Skeletal muscle cell (primary cell): ENCODE measurements at regions not wholly inside any gene's neighbourhood (a gene's known extent, or its start where the extent isn't known, plus 50 kb on each side); places are given as distances from the start of the nearest gene placed in this dataset.
A peak's percentile ranks its signal among the peaks of the same experiment; 100 is the strongest.

ENCODE experiments used
- DNase-seq: peaks from one replicate; pipeline ENCODE4 v3.0.0-alpha.2; 2010; ENCODE audit warnings: low read depth
- H3K4me3 ChIP-seq: 2 replicates; pipeline ENCODE4 v1.5.1; 2011; ENCODE audit warnings: low read depth, mild to moderate bottlenecking, control low read depth, low read length, moderate library complexity

DNA sequence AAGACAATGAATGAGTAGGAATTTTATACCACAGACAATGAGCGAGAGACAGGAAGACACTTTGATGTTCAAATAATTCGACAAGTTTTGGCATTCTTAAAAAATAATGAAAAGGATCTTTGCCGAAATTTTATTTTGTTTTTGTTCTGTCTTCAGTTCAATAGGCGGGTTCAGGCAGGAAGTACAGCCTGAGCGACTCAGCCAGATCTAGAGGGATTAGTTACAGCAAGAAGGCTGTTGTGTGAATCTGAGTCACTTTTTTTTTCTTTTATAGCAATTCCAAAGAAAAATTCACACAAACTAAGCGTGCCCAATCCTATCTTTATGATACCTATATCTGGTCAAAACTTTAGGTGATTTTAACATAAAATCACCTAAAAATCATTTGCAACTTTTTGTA is 505.4 kb upstream of the FAM241A start:
- H3K4me3 ChIP-seq = no peak overlapping the region
- DNase-seq = peak; percentile 40

DNA sequence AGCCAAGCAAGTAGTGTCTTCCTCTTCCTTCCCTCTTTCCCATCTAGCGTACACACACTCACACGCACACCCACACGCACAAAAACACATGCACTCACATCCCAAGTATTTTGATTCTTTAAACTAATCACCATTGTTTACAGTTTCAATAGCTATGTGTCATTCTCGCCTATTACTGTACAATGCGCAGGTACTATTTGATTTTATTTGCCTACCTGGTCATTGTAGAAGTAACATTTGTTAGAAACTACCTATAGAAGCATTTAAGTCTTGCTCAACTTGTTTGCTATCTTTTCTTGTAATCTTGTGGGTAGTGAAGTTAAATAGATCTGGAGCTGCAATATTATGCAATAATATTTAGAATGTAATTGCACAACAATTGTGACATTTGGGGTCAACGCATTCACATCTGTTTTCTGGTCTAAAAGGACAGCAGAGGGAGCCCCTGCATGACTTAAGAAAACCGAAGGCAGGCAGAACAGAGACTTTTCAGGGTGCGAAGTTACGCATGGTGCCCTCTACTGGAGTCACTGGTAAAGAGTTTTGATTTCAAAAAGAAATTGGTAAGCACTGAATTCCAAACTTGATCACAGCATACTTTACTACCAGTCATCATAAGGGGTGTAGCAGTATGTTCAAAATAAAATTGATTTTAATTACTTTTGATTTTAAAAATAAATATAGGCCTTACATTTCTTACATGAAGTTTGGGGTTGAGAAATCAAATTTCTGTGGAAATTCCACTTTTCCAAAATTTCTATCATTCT is 503.3 kb upstream of the FAM241A start:
- peak; percentile 87 for DNase-seq
- H3K4me3 ChIP-seq = no peak overlapping the region

GRCh38 chr4:111648056-111648455 is 497.2 kb upstream of the FAM241A start:
- DNase-seq = no peak
- no peak overlapping the region for H3K4me3 ChIP-seq

- H3K4me3 ChIP-seq = no peak overlapping the region
- no peak for DNase-seq
Measured at GRCh38 chr4:111649308-111649707, 495.9 kb upstream of the FAM241A start.

DNA sequence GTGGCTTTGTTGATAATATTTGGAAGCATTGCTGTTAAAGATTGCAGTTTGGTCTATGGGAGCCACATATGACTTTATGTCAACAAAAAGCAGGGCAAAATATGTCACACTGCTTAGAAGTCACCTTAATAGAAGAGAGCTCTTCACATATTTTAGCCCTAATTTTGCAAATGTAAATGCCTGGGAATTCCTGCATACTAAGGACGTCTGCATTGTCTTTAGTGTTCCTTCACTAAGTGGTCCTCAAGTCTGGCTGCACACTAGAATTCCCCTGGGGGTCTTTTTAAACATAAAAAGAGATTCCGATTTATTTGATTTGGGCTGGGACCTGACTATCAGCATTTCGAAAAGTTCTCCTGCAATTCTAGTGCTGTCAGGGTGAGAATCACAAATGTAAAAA is 495.1 kb upstream of the FAM241A start:
- no peak overlapping the region for H3K4me3 ChIP-seq
- DNase-seq = no peak

DNA sequence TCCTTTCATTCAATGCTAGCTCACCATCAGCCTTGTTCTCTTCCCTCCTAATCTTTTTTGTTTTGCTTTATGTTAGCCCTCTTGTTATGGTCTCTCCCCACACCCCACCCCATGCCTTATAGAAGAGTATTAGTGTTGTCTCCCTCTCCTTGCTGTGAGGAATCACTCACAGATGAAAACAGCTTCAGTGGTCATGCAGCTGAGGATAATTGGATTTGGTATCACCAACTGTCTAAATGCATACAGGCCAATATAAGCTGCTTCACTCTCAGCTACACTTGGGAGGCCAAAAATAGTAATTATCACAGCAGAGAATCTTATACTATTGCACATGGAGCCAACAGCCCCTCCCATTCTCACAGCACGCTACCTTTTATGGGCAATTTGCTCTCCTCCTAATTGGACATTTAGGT is 494.6 kb upstream of the FAM241A start:
- no peak for DNase-seq
- no peak overlapping the region for H3K4me3 ChIP-seq

DNA sequence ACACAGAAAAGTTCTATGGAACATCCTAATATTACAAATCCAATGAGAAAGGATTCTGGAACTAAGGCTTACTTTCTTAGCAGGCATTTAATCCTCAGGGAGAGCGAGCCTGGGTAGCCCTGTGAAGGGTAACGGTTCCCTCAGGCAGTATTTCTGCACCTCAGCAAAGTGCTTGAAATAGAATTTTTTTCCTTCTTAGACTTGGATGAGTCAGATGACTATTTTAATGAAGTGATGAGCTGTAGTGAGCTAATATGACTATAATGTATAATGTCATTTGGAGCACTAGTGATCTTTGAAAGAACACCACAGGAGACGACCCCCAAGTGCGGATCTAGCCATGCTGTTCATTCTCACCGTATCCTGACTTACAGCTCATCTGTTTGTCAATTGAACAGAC is 493.0 kb upstream of the FAM241A start:
- H3K4me3 ChIP-seq = no peak overlapping the region
- no peak for DNase-seq

GRCh38 chr4:111652986-111653385 is 492.3 kb upstream of the FAM241A start:
- H3K4me3 ChIP-seq = no peak overlapping the region
- DNase-seq = no peak

- DNase-seq = no peak
- no peak overlapping the region for H3K4me3 ChIP-seq
Measured at GRCh38 chr4:111662496-111662895, 482.8 kb upstream of the FAM241A start.

DNA sequence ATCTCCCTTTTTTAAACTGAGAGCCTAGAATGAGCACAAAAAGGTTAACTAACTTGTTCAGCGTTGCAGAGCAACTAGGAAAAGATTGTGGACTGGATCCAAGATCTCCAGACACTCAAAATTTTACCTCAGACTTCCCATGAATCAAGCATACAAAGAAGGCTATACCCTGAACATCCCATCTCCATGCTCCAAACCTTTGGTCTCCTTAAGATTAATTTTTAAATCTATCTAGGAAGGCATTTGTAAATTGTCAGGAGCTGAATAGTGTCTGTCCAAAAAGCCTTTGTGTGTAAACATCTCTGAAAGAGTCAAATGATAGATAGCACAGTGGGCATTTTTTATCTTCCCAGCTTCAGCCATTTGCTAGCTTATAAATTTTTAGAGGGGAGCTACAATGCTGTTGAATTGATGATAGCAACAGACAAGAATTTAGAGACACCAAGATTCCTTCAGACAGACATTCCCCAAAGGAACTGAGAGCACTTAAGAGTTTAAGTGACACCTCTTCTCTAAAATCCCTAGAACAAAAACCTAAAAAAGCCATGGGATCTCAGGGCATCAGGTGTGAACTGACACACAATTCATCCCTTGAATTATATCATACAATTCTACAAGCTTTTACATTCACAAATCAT is 480.8 kb upstream of the FAM241A start:
- H3K4me3 ChIP-seq = no peak overlapping the region
- DNase-seq = no peak

GRCh38 chr4:111666826-111667360 is 478.4 kb upstream of the FAM241A start:
- no peak overlapping the region for H3K4me3 ChIP-seq
- DNase-seq = no peak

- H3K4me3 ChIP-seq = no peak overlapping the region
- DNase-seq = no peak
Measured at GRCh38 chr4:111671756-111672155, 473.5 kb upstream of the FAM241A start.

DNA sequence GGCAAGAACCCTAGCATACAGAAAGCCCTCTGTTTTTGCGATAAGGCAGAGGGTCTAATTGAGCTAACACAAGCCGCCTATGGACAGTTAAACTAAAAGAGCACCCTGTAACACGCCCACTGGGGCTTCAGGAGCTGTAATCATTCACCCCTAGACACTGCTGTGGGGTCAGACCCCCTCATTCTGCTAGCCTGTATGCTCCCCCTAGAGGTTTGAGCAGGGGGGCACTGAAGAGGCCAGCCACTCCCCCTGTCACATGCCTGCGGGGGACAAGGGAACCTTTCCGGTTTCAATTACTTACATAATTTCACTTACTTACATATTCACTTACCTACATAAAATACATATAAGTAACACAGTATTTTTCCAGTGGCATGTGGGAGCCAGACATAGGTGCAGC is 469.5 kb upstream of the FAM241A start:
- no peak overlapping the region for H3K4me3 ChIP-seq
- DNase-seq = no peak

GRCh38 chr4:111676533-111676932 is 468.7 kb upstream of the FAM241A start:
- H3K4me3 ChIP-seq = no peak overlapping the region
- DNase-seq = no peak

- H3K4me3 ChIP-seq = no peak overlapping the region
- DNase-seq = peak; percentile 47
Measured at GRCh38 chr4:111678479-111678878, 466.8 kb upstream of the FAM241A start.

DNA sequence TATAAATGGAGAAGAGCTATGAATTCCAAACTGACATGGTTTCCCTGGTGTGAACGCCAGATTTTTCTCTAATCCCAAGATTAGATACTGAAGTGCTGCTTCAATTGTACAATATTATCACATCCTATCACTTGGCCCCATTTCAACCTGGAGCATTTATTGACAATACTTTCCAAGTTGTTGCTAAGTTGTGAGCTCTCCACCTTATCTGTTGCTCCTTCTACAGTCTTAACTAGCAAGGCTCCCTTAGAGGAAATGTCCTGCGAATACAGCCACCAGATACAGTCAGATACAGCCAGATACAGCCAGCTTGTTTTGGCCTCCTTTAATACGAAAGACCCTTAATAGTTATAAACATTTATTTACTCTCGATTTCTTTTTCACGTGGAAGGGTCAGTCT is 466.3 kb upstream of the FAM241A start:
- H3K4me3 ChIP-seq = no peak overlapping the region
- no peak for DNase-seq

- no peak overlapping the region for H3K4me3 ChIP-seq
- no peak for DNase-seq
Measured at GRCh38 chr4:111681270-111681669, 464.0 kb upstream of the FAM241A start.

DNA sequence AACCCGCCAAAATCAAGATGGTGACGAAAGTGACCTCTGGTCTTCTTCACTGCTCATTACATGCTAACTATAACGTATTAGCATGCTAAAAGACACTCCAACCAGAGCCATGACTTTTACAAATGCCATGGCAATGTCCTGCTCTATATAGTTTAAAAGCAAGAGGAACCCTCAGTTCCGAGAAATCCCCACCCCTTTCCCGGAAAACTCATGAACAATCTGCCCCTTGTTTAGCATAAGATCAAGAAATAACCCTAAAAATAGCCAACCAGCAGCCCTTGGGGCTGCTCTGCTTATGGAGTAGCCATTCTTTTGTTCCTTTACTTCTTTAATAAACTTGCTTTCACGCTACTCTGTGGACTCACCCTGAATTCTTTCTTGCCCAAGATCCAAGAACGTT is 463.5 kb upstream of the FAM241A start:
- no peak for DNase-seq

GRCh38 chr4:111685205-111685604 is 460.0 kb upstream of the FAM241A start:
- H3K4me3 ChIP-seq = no peak overlapping the region
- DNase-seq = no peak

More for the DNA sequence above, 463.5 kb upstream of the FAM241A start:
- no peak overlapping the region for H3K4me3 ChIP-seq

- no peak overlapping the region for H3K4me3 ChIP-seq
- DNase-seq = peak; percentile 56
Measured at GRCh38 chr4:111689214-111689613, 456.0 kb upstream of the FAM241A start.

DNA sequence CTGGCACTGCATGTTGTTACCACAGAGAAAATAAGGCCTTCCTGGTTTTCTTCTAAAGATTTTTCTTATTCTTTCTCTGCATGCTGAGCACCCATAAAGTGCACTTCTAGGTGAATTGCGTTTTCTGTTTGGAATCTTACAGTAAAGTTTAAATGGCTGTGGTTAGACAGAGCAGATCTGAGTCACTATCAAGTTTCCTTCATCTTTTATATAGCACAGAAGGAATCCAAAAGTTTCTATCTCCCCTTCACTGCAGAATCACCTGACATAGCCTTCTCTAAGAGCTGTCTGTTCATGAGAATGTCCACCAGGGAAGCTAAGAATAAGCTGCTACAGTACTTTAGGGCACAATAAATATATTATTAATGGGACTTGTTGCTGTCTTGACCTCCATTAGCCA is 455.5 kb upstream of the FAM241A start:
- DNase-seq = peak; percentile 2
- H3K4me3 ChIP-seq = no peak overlapping the region
